ENCODE measurements at regions not wholly inside any gene's neighbourhood (a gene's known extent, or its start where the extent isn't known, plus 50 kb on each side); places are given as distances from the start of the nearest gene placed in this dataset.

GRCh38 chr9:88873635-88874034, 117.6 kb upstream of the S1PR3 start:
- TF ChIP-seq CTCF (IDR thresholded peaks at IDR 0.05): no peak
- no peak for TF ChIP-seq EP300 (IDR thresholded peaks at IDR 0.05; ENCODE audit: low read depth)
- no peak for TF ChIP-seq POLR2A (IDR thresholded peaks at IDR 0.05)

Data from transverse colon (tissue), 3 donors.